Neural cell (in vitro differentiated cells): ENCODE measurements at regions not wholly inside any gene's neighbourhood (a gene's known extent, or its start where the extent isn't known, plus 50 kb on each side); places are given as distances from the start of the nearest gene placed in this dataset.

Experiments used
- H2AFZ ChIP-seq: fragments of 200-600, 300-800 bp; sonication (generic), shearing (Covaris generic); 2 replicates; pipeline ENCODE4 v1.6.0; 2014; ENCODE audit warnings: low read depth, mild to moderate bottlenecking, antibody characterized with exemption, low read length, moderate library complexity
- H3F3A ChIP-seq: fragments of 200-600 bp; shearing (Covaris generic); 2 replicates; pipeline ENCODE4 v1.6.1; 2016; ENCODE audit warnings: mild to moderate bottlenecking, moderate library complexity, mixed read lengths, antibody characterized with exemption, low read length; ENCODE audit not compliant: insufficient read depth, poor library complexity, severe bottlenecking
- H3K27ac ChIP-seq: fragments of 200-600, 300-800 bp; sonication (generic), shearing (Covaris generic); 2 replicates; pipeline ENCODE4 v1.5.1; 2014; ENCODE audit warnings: mild to moderate bottlenecking, low read length, moderate library complexity
- H3K27me3 ChIP-seq: fragments of 300-800, 200-600 bp; sonication (generic), shearing (Covaris generic); 2 replicates; pipeline ENCODE4 v1.6.0; 2014; ENCODE audit warnings: mild to moderate bottlenecking, low read depth, low read length, moderate library complexity; ENCODE audit not compliant: insufficient read depth
- H3K36me3 ChIP-seq: fragments of 300-800, 200-600 bp; sonication (generic), shearing (Covaris generic); 2 replicates; pipeline ENCODE4 v1.5.1; 2014; ENCODE audit warnings: mild to moderate bottlenecking, antibody characterized with exemption, low read length, moderate library complexity; ENCODE audit not compliant: insufficient read depth
- H3K4me2 ChIP-seq: fragments of 300-800, 200-600 bp; sonication (generic), shearing (Covaris generic); 2 replicates; pipeline ENCODE4 v1.6.0; 2014; ENCODE audit warnings: mild to moderate bottlenecking, low read length
- H3K4me3 ChIP-seq: fragments of 300-800, 200-600 bp; sonication (generic), shearing (Covaris generic); 2 replicates; pipeline ENCODE4 v1.5.1; 2014; ENCODE audit warnings: mild to moderate bottlenecking, low read length, moderate library complexity
- H3K79me2 ChIP-seq: fragments of 200-600 bp; shearing (Covaris generic); replicated peaks from 2 replicates; pipeline ENCODE4 v1.6.0; 2014; ENCODE audit warnings: mild to moderate bottlenecking, low read length, moderate library complexity; ENCODE audit not compliant: insufficient read depth
- H3K9ac ChIP-seq: fragments of 300-800, 200-600 bp; sonication (generic), shearing (Covaris generic); 2 replicates; pipeline ENCODE4 v1.6.1; 2016; ENCODE audit warnings: mild to moderate bottlenecking, low read length, mixed read lengths
- H3K9me2 ChIP-seq: fragments of 200-600 bp; shearing (Covaris generic); 2 replicates; pipeline ENCODE4 v1.6.1; 2016; ENCODE audit warnings: mild to moderate bottlenecking, low read length, mixed read lengths; ENCODE audit not compliant: insufficient read depth
- H3K9me3 ChIP-seq: fragments of 200-600, 300-800 bp; sonication (generic), shearing (Covaris generic); 2 replicates; pipeline ENCODE4 v1.6.1; 2016; ENCODE audit warnings: mild to moderate bottlenecking, mixed run types, low read length, moderate library complexity, mixed read lengths
- H4K20me1 ChIP-seq: fragments of 200-600 bp; shearing (Covaris generic); 2 replicates; pipeline ENCODE4 v1.6.1; 2016; ENCODE audit warnings: mild to moderate bottlenecking, mixed run types; ENCODE audit not compliant: insufficient read depth
- CTCF ChIP-seq: fragments of 450-650 bp; IDR thresholded peaks from 2 replicates; pipeline ENCODE4 v1.5.1; 2014; ENCODE audit warnings: antibody characterized with exemption, mild to moderate bottlenecking, moderate library complexity; ENCODE audit not compliant: poor library complexity, severe bottlenecking
- EP300 ChIP-seq: fragments of 450-650 bp; conservative IDR thresholded peaks from 2 replicates; pipeline ENCODE4 v1.6.1; 2014; ENCODE audit warnings: antibody characterized with exemption, mild to moderate bottlenecking, moderate library complexity; ENCODE audit not compliant: poor library complexity, severe bottlenecking
- EZH2 ChIP-seq: fragments of 200-600, 300-800 bp; shearing (Covaris generic), sonication (generic); IDR thresholded peaks from 2 replicates; pipeline ENCODE4 v1.6.1; 2014; ENCODE audit warnings: antibody characterized with exemption, low read length, borderline replicate concordance, mild to moderate bottlenecking; ENCODE audit not compliant: insufficient read depth, poor library complexity, severe bottlenecking
- MXI1 ChIP-seq: fragments of 450-650 bp; conservative IDR thresholded peaks from 2 replicates; pipeline ENCODE4 v1.6.1; 2014; ENCODE audit warnings: antibody characterized with exemption, mild to moderate bottlenecking; ENCODE audit not compliant: poor library complexity, severe bottlenecking
- POLR2AphosphoS5 ChIP-seq: IDR thresholded peaks from 2 replicates; pipeline ENCODE4 v1.6.1; 2012
- RAD21 ChIP-seq: fragments of 450-650 bp; conservative IDR thresholded peaks from 2 replicates; pipeline ENCODE4 v1.6.1; 2014; ENCODE audit warnings: antibody characterized with exemption, mild to moderate bottlenecking, moderate library complexity
- REST ChIP-seq: IDR thresholded peaks from 2 replicates; pipeline ENCODE4 v1.6.1; 2012; ENCODE audit warnings: borderline replicate concordance
- SMC3 ChIP-seq: fragments of 450-650 bp; conservative IDR thresholded peaks from 2 replicates; pipeline ENCODE4 v1.6.1; 2014; ENCODE audit warnings: antibody characterized with exemption, mild to moderate bottlenecking, moderate library complexity; ENCODE audit not compliant: poor library complexity
- TAF1 ChIP-seq: IDR thresholded peaks from 2 replicates; pipeline ENCODE4 v1.6.1; 2012; ENCODE audit warnings: low read depth

GRCh38 chr13:62631619-62632018 is 1216.0 kb upstream of the PCDH20 start:
- Histone ChIP-seq H4K20me1 (no peaks in the 10 kb centered on the region), H3K4me3 (no peak overlapping the region), H3K27me3 (no peaks in the 10 kb centered on the region), H3K9me3 (no peaks in the 10 kb centered on the region), H3K36me3 (no peaks in the 10 kb centered on the region), H2AFZ (no peak overlapping the region), H3F3A (no peaks in the 10 kb centered on the region), H3K9me2 (no peaks in the 10 kb centered on the region), H3K9ac (no peak overlapping the region), H3K79me2 (no peaks in the 10 kb centered on the region), H3K27ac (no peak overlapping the region), H3K4me2 (no peak overlapping the region)
- no peak for TF ChIP-seq POLR2AphosphoS5

- Histone ChIP-seq H2AFZ (no peak overlapping the region), H3K4me3 (no peak overlapping the region), H3K4me2 (no peak overlapping the region), H3K27ac (no peak overlapping the region), H3K9me2 (no peaks in the 10 kb centered on the region), H3K36me3 (no peaks in the 10 kb centered on the region), H4K20me1 (no peaks in the 10 kb centered on the region), H3K79me2 (no peaks in the 10 kb centered on the region), H3K9ac (no peak overlapping the region), H3K27me3 (no peaks in the 10 kb centered on the region), H3K9me3 (no peaks in the 10 kb centered on the region), H3F3A (no peaks in the 10 kb centered on the region)
- TF ChIP-seq EP300 (peak; percentile 92), POLR2AphosphoS5 (peak; percentile 69), RAD21 (no peak)
These were observed 1215.5 kb upstream of the PCDH20 start for GRCh38 chr13:62631124-62631523.

- no peaks in the 10 kb centered on the region for H3K79me2 ChIP-seq
- no peaks in the 10 kb centered on the region for H3K9me2 ChIP-seq
- no peaks in the 10 kb centered on the region for H3F3A ChIP-seq
- H3K36me3 ChIP-seq: no peaks in the 10 kb centered on the region
- H3K4me3 ChIP-seq: no peak overlapping the region
- no peaks in the 10 kb centered on the region for H4K20me1 ChIP-seq
- no peaks in the 10 kb centered on the region for H3K27me3 ChIP-seq
- H3K27ac ChIP-seq: no peak overlapping the region
- no peak overlapping the region for H3K4me2 ChIP-seq
- H3K9me3 ChIP-seq: no peaks in the 10 kb centered on the region
- no peak overlapping the region for H2AFZ ChIP-seq
- TF ChIP-seq MXI1 (no peak), TAF1 (no peak), EZH2 (no peak), EP300 (no peak)
- H3K9ac ChIP-seq: no peak overlapping the region
These were observed 1214.0 kb upstream of the PCDH20 start for GRCh38 chr13:62629618-62630017.

- Histone ChIP-seq H3K36me3 (no peaks in the 10 kb centered on the region), H3K4me2 (no peak overlapping the region), H3K9ac (no peak overlapping the region), H3K27me3 (no peaks in the 10 kb centered on the region), H2AFZ (no peak overlapping the region), H3K9me2 (no peaks in the 10 kb centered on the region), H3K4me3 (no peak overlapping the region), H3K79me2 (no peaks in the 10 kb centered on the region), H4K20me1 (no peaks in the 10 kb centered on the region), H3K9me3 (no peaks in the 10 kb centered on the region), H3K27ac (no peak overlapping the region), H3F3A (no peaks in the 10 kb centered on the region)
- no peak for TF ChIP-seq REST
- no peak for TF ChIP-seq RAD21
- no peak for TF ChIP-seq EP300
- TF ChIP-seq MXI1: no peak
- TF ChIP-seq EZH2: no peak
- TF ChIP-seq TAF1: no peak
- no peak for TF ChIP-seq POLR2AphosphoS5
- no peak for TF ChIP-seq CTCF
- TF ChIP-seq SMC3: no peak
These were observed 1211.6 kb upstream of the PCDH20 start for GRCh38 chr13:62627226-62627625.
